H9 (cell line): ENCODE measurements at regions not wholly inside any gene's neighbourhood (a gene's known extent, or its start where the extent isn't known, plus 50 kb on each side); places are given as distances from the start of the nearest gene placed in this dataset.

Experiments
- DNase-seq: peaks from one replicate; pipeline ENCODE4 v3.0.0-alpha.2; 2017
- H2AFZ ChIP-seq: one replicate; pipeline ENCODE4 v1.6.1; 2013; ENCODE audit warnings: mild to moderate bottlenecking, low read length, control low read depth, moderate library complexity
- H2AK5ac ChIP-seq: 2 replicates; pipeline ENCODE4 v1.6.1; 2013; ENCODE audit warnings: low read length, control low read depth, mixed read lengths; ENCODE audit not compliant: insufficient read length
- H2BK120ac ChIP-seq: one replicate; pipeline ENCODE4 v1.6.1; 2013; ENCODE audit warnings: low read depth, mild to moderate bottlenecking, low read length, control low read depth, inconsistent platforms; ENCODE audit not compliant: poor library complexity, severe bottlenecking
- H2BK12ac ChIP-seq: 2 replicates; pipeline ENCODE4 v1.6.1; 2013; ENCODE audit warnings: low read length, control low read depth, mixed read lengths, low read depth; ENCODE audit not compliant: insufficient read length
- H2BK15ac ChIP-seq: 2 replicates; pipeline ENCODE4 v1.6.1; 2013; ENCODE audit warnings: low read depth, low read length, control low read depth
- H2BK20ac ChIP-seq: one replicate; pipeline ENCODE4 v1.6.1; 2013; ENCODE audit warnings: low read depth, mild to moderate bottlenecking, low read length, control low read depth, inconsistent platforms; ENCODE audit not compliant: poor library complexity, severe bottlenecking
- H2BK5ac ChIP-seq: 2 replicates; pipeline ENCODE4 v1.6.1; 2013; ENCODE audit warnings: low read length, control low read depth, mixed read lengths; ENCODE audit not compliant: insufficient read length
- H3K14ac ChIP-seq: 2 replicates; pipeline ENCODE4 v1.6.1; 2013; ENCODE audit warnings: low read length, control low read depth; ENCODE audit not compliant: insufficient read depth
- H3K18ac ChIP-seq: 2 replicates; pipeline ENCODE4 v1.6.1; 2013; ENCODE audit warnings: low read depth, mild to moderate bottlenecking, mixed read lengths, low read length, control low read depth; ENCODE audit not compliant: insufficient read length
- H3K23ac ChIP-seq: 2 replicates; pipeline ENCODE4 v1.6.1; 2013; ENCODE audit warnings: low read length, control low read depth, mixed read lengths, low read depth; ENCODE audit not compliant: insufficient read length
- H3K23me2 ChIP-seq: 2 replicates; pipeline ENCODE4 v1.6.1; 2013; ENCODE audit warnings: low read depth, mild to moderate bottlenecking, mixed read lengths, low read length, control low read depth; ENCODE audit not compliant: insufficient read length, poor library complexity, severe bottlenecking
- H3K27ac ChIP-seq: 2 replicates; pipeline ENCODE4 v1.5.1; 2013; ENCODE audit warnings: low read length, control low read depth, mixed read lengths, low read depth; ENCODE audit not compliant: insufficient read length
- H3K27me3 ChIP-seq: 2 replicates; pipeline ENCODE4 v1.6.1; 2013; ENCODE audit warnings: low read length, control low read depth, inconsistent platforms; ENCODE audit not compliant: insufficient read depth
- H3K4ac ChIP-seq: 2 replicates; pipeline ENCODE4 v1.6.1; 2013; ENCODE audit warnings: low read depth, mild to moderate bottlenecking, control low read depth, inconsistent platforms, low read length, moderate library complexity
- H3K4me1 ChIP-seq: 2 replicates; pipeline ENCODE4 v1.6.1; 2013; ENCODE audit warnings: low read length, control low read depth, inconsistent platforms; ENCODE audit not compliant: insufficient read depth
- H3K4me2 ChIP-seq: 2 replicates; pipeline ENCODE4 v1.6.1; 2013; ENCODE audit warnings: low read length, control low read depth, mixed read lengths; ENCODE audit not compliant: insufficient read length, insufficient read depth
- H3K56ac ChIP-seq: 2 replicates; pipeline ENCODE4 v1.6.1; 2013; ENCODE audit warnings: low read depth, mild to moderate bottlenecking, mixed read lengths, low read length, control low read depth; ENCODE audit not compliant: insufficient read length
- H3K79me1 ChIP-seq: 2 replicates; pipeline ENCODE4 v1.6.1; 2013; ENCODE audit warnings: low read depth, mild to moderate bottlenecking, moderate library complexity, low read length, control low read depth, inconsistent platforms; ENCODE audit not compliant: insufficient read depth, poor library complexity, severe bottlenecking
- H3K79me2 ChIP-seq: 2 replicates; pipeline ENCODE4 v1.6.1; 2013; ENCODE audit warnings: low read length, control low read depth, inconsistent platforms; ENCODE audit not compliant: insufficient read depth
- H3K9ac ChIP-seq: 2 replicates; pipeline ENCODE4 v1.6.1; 2013; ENCODE audit warnings: low read length, control low read depth, mixed read lengths; ENCODE audit not compliant: insufficient read length; ENCODE audit errors: extremely low read depth
- H3K9me3 ChIP-seq: one replicate; pipeline ENCODE4 v1.6.1; 2013; ENCODE audit warnings: low read depth, low read length, inconsistent platforms; ENCODE audit not compliant: control insufficient read depth
- H3T11ph ChIP-seq: one replicate; pipeline ENCODE4 v1.6.1; 2013; ENCODE audit warnings: mild to moderate bottlenecking, low read length, control low read depth, inconsistent platforms
- H4K20me1 ChIP-seq: one replicate; pipeline ENCODE4 v1.6.1; 2013; ENCODE audit not compliant: control insufficient read depth, insufficient read length, insufficient read depth
- H4K5ac ChIP-seq: 2 replicates; pipeline ENCODE4 v1.6.1; 2013; ENCODE audit warnings: low read depth, mild to moderate bottlenecking, mixed read lengths, low read length, control low read depth; ENCODE audit not compliant: insufficient read length
- H4K8ac ChIP-seq: replicated peaks from 2 replicates; pipeline ENCODE4 v1.6.1; 2013; ENCODE audit warnings: low read length, control low read depth, mixed read lengths, low read depth; ENCODE audit not compliant: insufficient read length
- H4K91ac ChIP-seq: 2 replicates; pipeline ENCODE4 v1.6.1; 2013; ENCODE audit warnings: low read depth, mild to moderate bottlenecking, moderate library complexity, mixed read lengths, low read length, control low read depth; ENCODE audit not compliant: insufficient read length
- H3K27ac Mint-ChIP-seq, 3 experiments: 2 replicates in 2 of 3; 3 replicates in 1 of 3; pipeline ENCODE4 v1.8.0; 2020 to 2021; ENCODE audit warnings: mixed read lengths in 3 of 3, mild to moderate bottlenecking in 1 of 3, moderate library complexity in 1 of 3
- H3K27me3 Mint-ChIP-seq: 2 replicates; pipeline ENCODE4 v1.8.0; 2021; ENCODE audit warnings: low read depth, mild to moderate bottlenecking, moderate library complexity, mixed read lengths
- H3K36me3 Mint-ChIP-seq, 3 experiments: 2 replicates in 2 of 3; 3 replicates in 1 of 3; pipeline ENCODE4 v1.8.0; 2020 to 2021; ENCODE audit warnings: low read depth in 3 of 3, mixed read lengths in 3 of 3; ENCODE audit not compliant: insufficient read depth in 1 of 3
- H3K4me1 Mint-ChIP-seq, 2 experiments: 2 replicates each; pipeline ENCODE4 v1.8.0; 2020; ENCODE audit warnings: mixed read lengths in 2 of 2
- H3K4me3 Mint-ChIP-seq, 2 experiments: 2 replicates in 1 of 2; 3 replicates in 1 of 2; pipeline ENCODE4 v1.8.0; 2020 to 2021; ENCODE audit warnings: mild to moderate bottlenecking in 2 of 2, mixed read lengths in 2 of 2, moderate library complexity in 1 of 2
- H3K9me3 Mint-ChIP-seq, 2 experiments: 2 replicates in 1 of 2; 3 replicates in 1 of 2; pipeline ENCODE4 v1.8.0; 2020; ENCODE audit warnings: mild to moderate bottlenecking in 2 of 2, mixed read lengths in 2 of 2, moderate library complexity in 1 of 2
- CTCF ChIP-seq: fragments of 200-600 bp; sonication (generic); conservative IDR thresholded peaks from 3 replicates; pipeline ENCODE4 v1.8.0; 2021; ENCODE audit warnings: antibody characterized with exemption, mild to moderate bottlenecking

GRCh38 chr6:80603679-80604078, 497.2 kb downstream of the BCKDHB start:
- Mint-ChIP-seq H3K4me1 (peaks cover 4 to 7% of the 10 kb centered on the region in 2 experiments), H3K27me3 (no peaks in the 10 kb centered on the region), H3K4me3 (no peak overlapping the region), H3K27ac (no peak overlapping the region), H3K9me3 (peaks cover 0 to 4% of the 10 kb centered on the region in 2 experiments; a peak in 2 of 5 replicates), H3K36me3 (no peaks in the 10 kb centered on the region)
- Histone ChIP-seq H3K79me1 (no peaks in the 10 kb centered on the region), H3K4me1 (no peaks in the 10 kb centered on the region), H3K4ac (no peak overlapping the region), H2AK5ac (no peak overlapping the region), H4K8ac (no peak overlapping the region), H3K23me2 (no peaks in the 10 kb centered on the region), H4K20me1 (no peaks in the 10 kb centered on the region), H3K56ac (no peak overlapping the region), H3K23ac (no peak overlapping the region), H4K5ac (no peak overlapping the region), H2BK5ac (no peak overlapping the region), H3K4me2 (no peak overlapping the region), H3K14ac (no peak overlapping the region), H3T11ph (no peak overlapping the region), H2AFZ (no peak overlapping the region), H3K9me3 (no peaks in the 10 kb centered on the region), H3K27me3 (no peaks in the 10 kb centered on the region), H2BK120ac (no peak overlapping the region), H2BK20ac (no peak overlapping the region), H4K91ac (no peak overlapping the region), H3K79me2 (no peaks in the 10 kb centered on the region), H3K18ac (no peak overlapping the region), H2BK15ac (no peak overlapping the region), H2BK12ac (no peak overlapping the region), H3K27ac (no peak overlapping the region), H3K9ac (no peak overlapping the region)
- DNase-seq: no peak
- TF ChIP-seq CTCF: no peak
